ENCODE measurements at regions not wholly inside any gene's neighbourhood (a gene's known extent, or its start where the extent isn't known, plus 50 kb on each side); places are given as distances from the start of the nearest gene placed in this dataset.

DNA sequence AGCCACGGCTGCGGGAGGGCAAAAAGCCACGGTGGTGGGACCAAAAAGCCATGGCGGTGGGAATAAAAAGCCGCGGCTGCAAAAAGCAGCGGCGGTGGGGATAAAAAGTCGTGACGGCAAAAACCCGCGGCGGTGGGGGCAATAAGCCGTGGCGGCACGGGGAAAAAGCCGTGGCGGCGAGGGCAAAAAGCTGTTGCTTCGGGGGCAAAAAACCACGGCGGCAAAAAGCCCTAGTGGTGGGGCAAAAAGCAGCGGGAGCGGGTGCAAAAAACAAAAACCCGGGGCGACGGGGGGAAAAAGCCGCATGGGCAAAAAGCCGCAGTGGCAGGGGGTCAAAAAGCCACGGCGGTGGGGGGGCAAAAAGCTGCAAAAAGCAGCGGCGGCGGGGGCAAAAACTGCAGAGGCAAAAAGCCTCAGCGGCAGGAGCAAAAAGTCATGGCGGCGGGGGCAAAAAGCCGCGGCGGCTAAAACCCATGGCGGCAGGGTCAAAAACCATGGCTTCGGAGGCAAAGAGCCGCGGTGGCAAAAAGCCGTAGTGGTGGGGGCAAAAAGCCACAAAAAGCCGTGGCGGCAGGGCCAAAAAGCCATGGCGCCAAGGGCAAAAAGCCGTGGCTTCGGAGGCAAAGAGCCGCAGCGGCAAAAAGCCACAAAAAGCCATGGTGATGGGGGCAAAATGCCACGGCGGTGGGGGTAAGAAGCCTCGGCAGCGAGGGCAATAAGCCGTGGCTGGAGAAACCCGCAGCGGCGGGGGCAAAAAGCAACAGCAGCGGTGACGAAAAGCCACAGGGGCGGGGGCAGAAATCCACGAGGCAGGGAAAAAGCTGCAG, 525.8 kb downstream of the ZNF33B start:
- intact Hi-C loops (cut with DNase I; ENCODE audit: low total_unique reads), result no loop called here
- no peak overlapping the region for H3K4me3 ChIP-seq
- TF ChIP-seq CTCF (IDR thresholded peaks at IDR 0.05 in 8 of 11, conservative IDR thresholded peaks at IDR 0.05 in 3 of 11) (no peak), POLR2A (IDR thresholded peaks at IDR 0.05) (no peak), POLR2AphosphoS5 (IDR thresholded peaks at IDR 0.05) (no peak)
- no peaks in the 10 kb centered on the region for H3K27me3 ChIP-seq (replicated peaks in 1 of 7)
- 76 to 85% (median 80%) methylated on average over 64 of the region's 64 CpGs for WGBS, 5 donors
- no peak overlapping the region for H3K27ac ChIP-seq
- DNase-seq, result no peak
- no peaks in the 10 kb centered on the region for H3K4me1 ChIP-seq
- peaks cover 0 to 51% (median 39%) of the 10 kb centered on the region in 8 donors for H3K9me3 ChIP-seq
- no peaks in the 10 kb centered on the region for H3K36me3 ChIP-seq

GRCh38 chr10:42111661-42112330, 526.6 kb downstream of the ZNF33B start:
- no peak for TF ChIP-seq CTCF (IDR thresholded peaks at IDR 0.05 in 8 of 11, conservative IDR thresholded peaks at IDR 0.05 in 3 of 11)
- no peak for TF ChIP-seq POLR2A (IDR thresholded peaks at IDR 0.05)
- H3K27me3 ChIP-seq (replicated peaks in 1 of 7), result no peaks in the 10 kb centered on the region
- peaks cover 0 to 51% (median 38%) of the 10 kb centered on the region in 8 donors for H3K9me3 ChIP-seq
- H3K27ac ChIP-seq, result no peak overlapping the region
- no peak overlapping the region for H3K4me3 ChIP-seq
- H3K36me3 ChIP-seq, result no peaks in the 10 kb centered on the region
- no peak for DNase-seq
- no peaks in the 10 kb centered on the region for H3K4me1 ChIP-seq
- WGBS, 5 donors, result 80 to 90% (median 84%) methylated on average over 43 of the region's 43 CpGs
- intact Hi-C loops (cut with DNase I; ENCODE audit: low total_unique reads), result no loop called here

- TF ChIP-seq POLR2A (IDR thresholded peaks at IDR 0.05) (no peak), POLR2AphosphoS5 (IDR thresholded peaks at IDR 0.05) (no peak)
- intact Hi-C loops (cut with DNase I; ENCODE audit: low total_unique reads), result no loop called here
- no peak overlapping the region for H3K27ac ChIP-seq
- DNase-seq, result no peak
- 85 to 90% (median 86%) methylated on average over 26 to 33 of the region's 33 CpGs for WGBS, 5 donors
- H3K4me3 ChIP-seq, result no peak overlapping the region
- H3K27me3 ChIP-seq (replicated peaks in 1 of 7), result no peaks in the 10 kb centered on the region
- H3K9me3 ChIP-seq, result peaks cover 0 to 51% (median 38%) of the 10 kb centered on the region in 8 donors
- H3K36me3 ChIP-seq, result no peaks in the 10 kb centered on the region
- H3K4me1 ChIP-seq, result no peaks in the 10 kb centered on the region
Measured at GRCh38 chr10:42111076-42111475, 527.3 kb downstream of the ZNF33B start.

Small RNA genes in the stretch of these regions (small RNA-seq; reads per million reads assigned to genes)
- 0 reads per million in 4 donors for gene KSR1P1
